IMR-90 (cell line): ENCODE measurements at regions not wholly inside any gene's neighbourhood (a gene's known extent, or its start where the extent isn't known, plus 50 kb on each side); places are given as distances from the start of the nearest gene placed in this dataset.

Experiments
- ATAC-seq: fragments of 200-7000 bp; cut with Tn5 transposase; 2 replicates; pipeline ENCODE4 v1.9.1; 2020; ENCODE audit warnings: low read depth, mild to moderate bottlenecking, moderate library complexity
- BruUV-seq: library from RNA; stranded (reverse); fragments of 400-500 nt; replicated peaks from 2 replicates; lab custom pipeline; 2021; lab: Mats Ljungman, UMichigan
- CTCF ChIA-PET: fragments of 300-600 bp; formaldehyde crosslinking; extraction: SDS; loops from one replicate; lab custom pipeline; 2021; ENCODE audit warnings: antibody characterized with exemption; lab: Yijun Ruan, JAX
- POLR2A ChIA-PET: fragments of 300-600 bp; sonication (Branson Sonifier 250); formaldehyde crosslinking; loops from one replicate; lab custom pipeline; 2022; ENCODE audit warnings: antibody characterized with exemption; ENCODE audit not compliant: unreplicated experiment; lab: Charles Lee
- DNase-seq: peaks from one replicate; pipeline ENCODE4 v3.0.0; 2013
- H2AFZ ChIP-seq: replicated peaks from 2 replicates; pipeline ENCODE3; 2013; ENCODE audit warnings: low read length, mild to moderate bottlenecking; ENCODE audit not compliant: poor library complexity
- H2AK5ac ChIP-seq: 2 replicates; pipeline ENCODE4 v1.6.1; 2013; ENCODE audit warnings: low read depth, low read length, inconsistent platforms
- H2AK9ac ChIP-seq: replicated peaks from 2 replicates; pipeline ENCODE3; 2013; ENCODE audit warnings: mild to moderate bottlenecking, low read depth, low read length, moderate library complexity; ENCODE audit not compliant: poor library complexity
- H2BK120ac ChIP-seq: 2 replicates; pipeline ENCODE4 v1.6.1; 2013; ENCODE audit warnings: low read depth, low read length, inconsistent platforms
- H2BK15ac ChIP-seq: 3 replicates; pipeline ENCODE4 v1.6.1; 2013; ENCODE audit warnings: low read depth, low read length, inconsistent platforms
- H2BK20ac ChIP-seq: 2 replicates; pipeline ENCODE4 v1.6.1; 2013; ENCODE audit warnings: low read depth, mild to moderate bottlenecking, inconsistent platforms, low read length, moderate library complexity
- H2BK5ac ChIP-seq: 2 replicates; pipeline ENCODE4 v1.6.1; 2013; ENCODE audit warnings: mild to moderate bottlenecking, low read depth, low read length, inconsistent platforms; ENCODE audit not compliant: poor library complexity, severe bottlenecking
- H3K14ac ChIP-seq: replicated peaks from 2 replicates; pipeline ENCODE4 v1.6.1; 2013; ENCODE audit warnings: low read depth, low read length, inconsistent platforms
- H3K18ac ChIP-seq: 2 replicates; pipeline ENCODE4 v1.6.1; 2013; ENCODE audit warnings: low read depth, low read length, control low read depth
- H3K23ac ChIP-seq: 2 replicates; pipeline ENCODE4 v1.6.1; 2013; ENCODE audit warnings: low read depth, low read length, inconsistent platforms
- H3K27ac ChIP-seq: 2 replicates; pipeline ENCODE4 v1.5.1; 2013; ENCODE audit warnings: mild to moderate bottlenecking, control low read depth, low read length; ENCODE audit not compliant: insufficient read depth
- H3K27me3 ChIP-seq: 2 replicates; pipeline ENCODE4 v1.6.1; 2013; ENCODE audit warnings: low read length; ENCODE audit not compliant: control insufficient read depth, insufficient read depth
- H3K36me3 ChIP-seq: 2 replicates; pipeline ENCODE4 v1.6.1; 2013; ENCODE audit warnings: low read length, mixed read lengths; ENCODE audit not compliant: control insufficient read depth, insufficient read depth
- H3K4ac ChIP-seq: 2 replicates; pipeline ENCODE4 v1.6.1; 2013; ENCODE audit warnings: low read depth, low read length, inconsistent platforms
- H3K4me1 ChIP-seq: 2 replicates; pipeline ENCODE4 v1.6.1; 2013; ENCODE audit warnings: low read length, mixed read lengths; ENCODE audit not compliant: control insufficient read depth, insufficient read depth
- H3K4me2 ChIP-seq: 2 replicates; pipeline ENCODE4 v1.6.1; 2013; ENCODE audit warnings: low read depth, mild to moderate bottlenecking, control low read depth, low read length, moderate library complexity
- H3K4me3 ChIP-seq: 2 replicates; pipeline ENCODE4 v1.5.1; 2013; ENCODE audit warnings: low read depth, mild to moderate bottlenecking, control low read depth, low read length, moderate library complexity; ENCODE audit not compliant: insufficient read depth
- H3K56ac ChIP-seq: 2 replicates; pipeline ENCODE4 v1.6.1; 2013; ENCODE audit warnings: low read length, inconsistent platforms; ENCODE audit not compliant: insufficient read depth; ENCODE audit errors: extremely low read depth
- H3K79me1 ChIP-seq, 2 experiments: 2 replicates each; pipeline ENCODE4 v1.6.1; 2013; ENCODE audit warnings: low read length in 2 of 2, inconsistent platforms in 1 of 2, low read depth in 1 of 2
- H3K9ac ChIP-seq: 2 replicates; pipeline ENCODE4 v1.6.1; 2013; ENCODE audit warnings: low read depth, low read length, control low read depth
- H3K9me1 ChIP-seq: 2 replicates; pipeline ENCODE4 v1.6.1; 2013; ENCODE audit warnings: low read length, inconsistent platforms; ENCODE audit not compliant: insufficient read depth
- H3K9me3 ChIP-seq: 2 replicates; pipeline ENCODE4 v1.6.1; 2013; ENCODE audit warnings: low read length; ENCODE audit not compliant: control insufficient read depth, insufficient read depth
- H4K20me1 ChIP-seq: 2 replicates; pipeline ENCODE4 v1.6.1; 2013; ENCODE audit warnings: low read length, inconsistent platforms; ENCODE audit not compliant: insufficient read depth
- H4K5ac ChIP-seq: 2 replicates; pipeline ENCODE4 v1.6.1; 2013; ENCODE audit warnings: mild to moderate bottlenecking, low read depth, low read length, control low read depth
- H4K8ac ChIP-seq, 2 experiments: 2 replicates each; pipeline ENCODE4 v1.6.1; 2013; ENCODE audit warnings: low read depth in 2 of 2, low read length in 2 of 2, control low read depth in 1 of 2, inconsistent platforms in 1 of 2
- H4K91ac ChIP-seq: 2 replicates; pipeline ENCODE4 v1.6.1; 2013; ENCODE audit warnings: low read depth, low read length, inconsistent platforms; ENCODE audit not compliant: insufficient read depth
- BHLHE40 ChIP-seq: fragments of 150-350 bp; IDR thresholded peaks from 2 replicates; pipeline ENCODE4 v1.6.1; 2016; ENCODE audit warnings: mild to moderate bottlenecking, low read depth, low read length
- CEBPB ChIP-seq: IDR thresholded peaks from 2 replicates; pipeline ENCODE4 v1.6.1; 2012; ENCODE audit warnings: low read depth, low read length, improper control_type of control experiment
- CHD1 ChIP-seq: IDR thresholded peaks from 2 replicates; pipeline ENCODE4 v1.6.1; 2012; ENCODE audit warnings: low read depth, low read length, improper control_type of control experiment
- CTCF ChIP-seq: conservative IDR thresholded peaks from 2 replicates; pipeline ENCODE4 v1.5.1; 2012; ENCODE audit warnings: mild to moderate bottlenecking, low read depth, low read length, improper control_type of control experiment
- ELK1 ChIP-seq: fragments of 150-350 bp; IDR thresholded peaks from 2 replicates; pipeline ENCODE4 v1.6.1; 2016; ENCODE audit warnings: low read depth, mild to moderate bottlenecking, low read length, moderate library complexity, borderline replicate concordance
- FOS ChIP-seq: fragments of 150-350 bp; IDR thresholded peaks from 2 replicates; pipeline ENCODE4 v1.6.1; 2016; ENCODE audit warnings: low read depth, low read length
- MAFK ChIP-seq: IDR thresholded peaks from 2 replicates; pipeline ENCODE4 v1.6.1; 2012; ENCODE audit warnings: low read depth, low read length, improper control_type of control experiment
- MAZ ChIP-seq: IDR thresholded peaks from 2 replicates; pipeline ENCODE4 v1.6.1; 2012; ENCODE audit warnings: low read depth, mild to moderate bottlenecking, low read length, improper control_type of control experiment, moderate library complexity, borderline replicate concordance
- MXI1 ChIP-seq: IDR thresholded peaks from 2 replicates; pipeline ENCODE4 v1.6.1; 2012; ENCODE audit warnings: low read depth, mild to moderate bottlenecking, low read length, moderate library complexity, borderline replicate concordance
- NFE2L2 ChIP-seq: fragments of 150-350 bp; IDR thresholded peaks from 2 replicates; pipeline ENCODE4 v1.6.1; 2016; ENCODE audit warnings: low read depth, mild to moderate bottlenecking, low read length
- POLR2A ChIP-seq: IDR thresholded peaks from 2 replicates; pipeline ENCODE4 v1.6.1; 2012; ENCODE audit warnings: mild to moderate bottlenecking, low read depth, low read length
- RAD21 ChIP-seq: IDR thresholded peaks from 2 replicates; pipeline ENCODE4 v1.6.1; 2012; ENCODE audit warnings: low read length, improper control_type of control experiment
- RCOR1 ChIP-seq: IDR thresholded peaks from 2 replicates; pipeline ENCODE4 v1.6.1; 2012; ENCODE audit warnings: mild to moderate bottlenecking, low read length, improper control_type of control experiment; ENCODE audit not compliant: insufficient replicate concordance
- RFX5 ChIP-seq: IDR thresholded peaks from 2 replicates; pipeline ENCODE4 v1.8.0; 2012; ENCODE audit warnings: low read depth, mild to moderate bottlenecking, low read length, moderate library complexity
- SMC3 ChIP-seq: fragments of 150-350 bp; IDR thresholded peaks from 2 replicates; pipeline ENCODE4 v1.6.1; 2016; ENCODE audit warnings: low read depth, mild to moderate bottlenecking, antibody characterized with exemption, low read length, moderate library complexity
- USF2 ChIP-seq: fragments of 150-350 bp; IDR thresholded peaks from 2 replicates; pipeline ENCODE4 v1.6.1; 2017; ENCODE audit warnings: mild to moderate bottlenecking, antibody characterized with exemption, low read length, low read depth
- WGBS, 2 experiments: methylation state at CpG; one replicate each; pipeline versions ENCODE4 v1.1.5 to v1.1.7; 2013; ENCODE audit warnings: missing lambda C conversion rate in 2 of 2; ENCODE audit not compliant: insufficient read length in 1 of 2; ENCODE audit errors: extremely low coverage in 2 of 2; 5-methylcytosine and 5-hydroxymethylcytosine counted together
- dilution Hi-C: fragments of 300-500 bp; cut with HindIII; formaldehyde crosslinking; loops from one replicate; pipeline ENCODE4 v1.14.3; 2018; ENCODE audit warnings: low sequenced_read_pairs; ENCODE audit not compliant: unreplicated experiment
- in situ Hi-C: fragments of 300-500 bp; cut with MboI; formaldehyde crosslinking; loops from 3 replicates; pipeline ENCODE4 v1.14.3; 2019; ENCODE audit warnings: low sequenced_read_pairs, inconsistent platforms, mixed read lengths
- intact Hi-C: fragments of 100-400 bp; cut with micrococcal nuclease; formaldehyde crosslinking; loops from 2 replicates; pipeline ENCODE4 v1.10.0; 2022

GRCh38 chr16:54403580-54403979 lies 117.0 kb upstream of the IRX3 start:
- Histone ChIP-seq H3K27ac (no peak overlapping the region), H3K23ac (no peak overlapping the region), H2BK15ac (no peak overlapping the region), H4K5ac (no peak overlapping the region), H2AFZ (no peak overlapping the region), H4K20me1 (no peaks in the 10 kb centered on the region), H4K91ac (no peak overlapping the region), H3K4me3 (no peak overlapping the region), H2AK9ac (no peak overlapping the region), H3K18ac (no peak overlapping the region), H3K9me1 (no peaks in the 10 kb centered on the region), H2AK5ac (no peak overlapping the region), H3K4ac (no peak overlapping the region), H3K4me1 (no peaks in the 10 kb centered on the region), H3K9ac (no peak overlapping the region), H2BK5ac (no peak overlapping the region), H3K14ac (no peak overlapping the region), H3K27me3 (no peaks in the 10 kb centered on the region), H3K4me2 (no peak overlapping the region), H2BK120ac (no peak overlapping the region), H4K8ac (no peak overlapping the region), H3K9me3 (no peaks in the 10 kb centered on the region), H2BK20ac (no peak overlapping the region), H3K36me3 (no peaks in the 10 kb centered on the region), H3K79me1 (no peaks in the 10 kb centered on the region), H3K56ac (no peak overlapping the region)
- WGBS, 2 experiments: no CpG with 5 or more reads among the region's 2 CpGs
- in situ Hi-C loops (no loop called here), intact Hi-C loops (no loop called here), dilution Hi-C loops (no loop called here)
- DNase-seq (no peak), ATAC-seq (no peak)
- ChIA-PET CTCF (no interaction called here), POLR2A (no interaction called here)
- no peak for TF ChIP-seq MXI1
- no peak for TF ChIP-seq MAZ
- TF ChIP-seq USF2: no peak
- no peak for TF ChIP-seq CEBPB
- TF ChIP-seq RCOR1: no peak
- no peak for TF ChIP-seq RAD21
- no peak for TF ChIP-seq CTCF
- no peak for TF ChIP-seq MAFK
- TF ChIP-seq RFX5: no peak
- no peak for TF ChIP-seq CHD1
- TF ChIP-seq SMC3: no peak
- TF ChIP-seq POLR2A: no peak
- TF ChIP-seq BHLHE40: no peak
- no peak for TF ChIP-seq ELK1
- no peak for TF ChIP-seq FOS
- TF ChIP-seq NFE2L2: no peak
- no TSS peak for BruUV-seq
